CD4-positive, alpha-beta T cell (primary cell): ENCODE measurements at regions not wholly inside any gene's neighbourhood (a gene's known extent, or its start where the extent isn't known, plus 50 kb on each side); places are given as distances from the start of the nearest gene placed in this dataset.

Experiments used
- ATAC-seq: fragments of 200-7000 bp; cut with Tn5 transposase; one replicate; pipeline ENCODE4 v1.10.0; 2022; ENCODE audit warnings: mild to moderate bottlenecking; ENCODE audit not compliant: poor library complexity
- CTCF ChIA-PET: fragments of 350-600 bp; sonication (Branson Sonifier 250); formaldehyde crosslinking; loops from one replicate; lab custom pipeline; 2021; ENCODE audit warnings: antibody characterized with exemption, inconsistent platforms; lab: Charles Lee
- POLR2A ChIA-PET: fragments of 350-600 bp; sonication (Branson Sonifier 250); formaldehyde crosslinking; loops from one replicate; lab custom pipeline; 2021; ENCODE audit warnings: antibody characterized with exemption, inconsistent platforms; lab: Charles Lee
- DNase-seq, 14 experiments: peaks; one replicate each; pipeline ENCODE4 v3.0.0-alpha.2; 2013 to 2020; ENCODE audit warnings: mixed read lengths in 2 of 14
- H3K27ac ChIP-seq, 2 donors: one replicate each; pipeline versions ENCODE4 v1.5.1 to v1.7.0; 2013; ENCODE audit warnings: low read length in 2 of 2, low read depth in 1 of 2, mild to moderate bottlenecking in 1 of 2
- H3K27me3 ChIP-seq, 2 experiments: 1 replicate in 1 of 2; 2 replicates in 1 of 2; pipeline versions ENCODE4 v1.6.1 to v1.7.0; 2013; ENCODE audit warnings: low read length in 2 of 2, control low read depth in 1 of 2, mild to moderate bottlenecking in 1 of 2, moderate library complexity in 1 of 2; ENCODE audit not compliant: insufficient read depth in 2 of 2, control insufficient read depth in 1 of 2
- H3K36me3 ChIP-seq: one replicate; pipeline ENCODE4 v1.6.1; 2013; ENCODE audit warnings: low read length, control low read depth; ENCODE audit not compliant: insufficient read depth
- H3K4me1 ChIP-seq: one replicate; pipeline ENCODE4 v1.6.1; 2013; ENCODE audit warnings: low read length, control low read depth; ENCODE audit not compliant: insufficient read depth
- H3K4me3 ChIP-seq: one replicate; pipeline ENCODE4 v1.5.1; 2013; ENCODE audit warnings: mild to moderate bottlenecking, low read length, moderate library complexity
- H3K9me3 ChIP-seq, 2 experiments: 1 replicate in 1 of 2; 2 replicates in 1 of 2; pipeline versions ENCODE4 v1.6.1 to v1.7.0; 2013; ENCODE audit warnings: low read length in 2 of 2, mild to moderate bottlenecking in 2 of 2, control low read depth in 1 of 2, moderate library complexity in 1 of 2; ENCODE audit not compliant: control insufficient read depth in 1 of 2, insufficient read depth in 1 of 2
- H3K27ac Mint-ChIP-seq: one replicate; pipeline ENCODE4 v1.8.0; 2020; ENCODE audit warnings: mixed read lengths
- H3K27me3 Mint-ChIP-seq: one replicate; pipeline ENCODE4 v1.8.0; 2021; ENCODE audit warnings: mixed read lengths
- H3K36me3 Mint-ChIP-seq: one replicate; pipeline ENCODE4 v1.8.0; 2021; ENCODE audit warnings: low read depth, mixed read lengths
- H3K4me1 Mint-ChIP-seq: one replicate; pipeline ENCODE4 v1.8.0; 2021; ENCODE audit warnings: low read depth, mixed read lengths
- H3K4me3 Mint-ChIP-seq: one replicate; pipeline ENCODE4 v1.8.0; 2020; ENCODE audit warnings: mild to moderate bottlenecking, mixed read lengths
- H3K9me3 Mint-ChIP-seq: one replicate; pipeline ENCODE4 v1.8.0; 2020; ENCODE audit warnings: mixed read lengths
- CTCF ChIP-seq: fragments of 200-600 bp; IDR thresholded peaks from one replicate; pipeline ENCODE4 v1.8.0; 2022; ENCODE audit warnings: antibody characterized with exemption, mild to moderate bottlenecking
- intact Hi-C, 2 experiments: fragments of 100-400 bp; cut with DNase I in 1 of 2; cut with micrococcal nuclease in 1 of 2; formaldehyde crosslinking; loops; one replicate each; pipeline versions ENCODE4 v1.15.1 to v1.9.0; 2023 to 2025; cut with DNase I, micrococcal nuclease

DNA sequence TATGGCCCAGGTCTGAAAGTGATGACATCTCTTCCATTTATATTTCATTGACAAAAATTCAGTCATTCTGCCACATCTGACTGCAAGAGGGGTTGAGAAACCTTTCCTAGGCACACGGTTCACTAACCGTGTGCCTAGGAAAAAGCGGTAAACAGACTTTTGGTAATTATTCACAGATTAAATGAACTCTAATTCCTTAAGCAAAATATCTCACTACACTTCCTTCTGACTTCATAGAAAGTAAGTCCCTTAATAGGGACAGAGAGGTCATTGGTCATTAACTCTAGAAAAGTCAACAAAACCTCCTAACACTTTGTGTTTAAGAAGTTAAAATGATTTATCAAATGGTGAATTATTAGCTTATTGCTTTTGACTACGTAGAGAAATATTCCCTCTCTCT, 205.1 kb downstream of the PDHA2 start:
- H3K4me1 ChIP-seq, result no peaks in the 10 kb centered on the region
- H3K4me3 ChIP-seq, result no peak overlapping the region
- DNase-seq, result no peak
- H3K9me3 ChIP-seq, result no peaks in the 10 kb centered on the region
- no peaks in the 10 kb centered on the region for H3K36me3 ChIP-seq
- Mint-ChIP-seq H3K4me1 (no peaks in the 10 kb centered on the region), H3K27me3 (no peaks in the 10 kb centered on the region), H3K36me3 (no peaks in the 10 kb centered on the region), H3K27ac (no peak overlapping the region), H3K9me3 (peaks cover 3% of the 10 kb centered on the region), H3K4me3 (no peak overlapping the region)
- intact Hi-C loops, result no loop called here
- POLR2A ChIA-PET, result no interaction called here
- no peak for TF ChIP-seq CTCF
- H3K27me3 ChIP-seq, result no peaks in the 10 kb centered on the region
- CTCF ChIA-PET, result no interaction called here
- ATAC-seq, result no peak
- no peak overlapping the region for H3K27ac ChIP-seq

DNA sequence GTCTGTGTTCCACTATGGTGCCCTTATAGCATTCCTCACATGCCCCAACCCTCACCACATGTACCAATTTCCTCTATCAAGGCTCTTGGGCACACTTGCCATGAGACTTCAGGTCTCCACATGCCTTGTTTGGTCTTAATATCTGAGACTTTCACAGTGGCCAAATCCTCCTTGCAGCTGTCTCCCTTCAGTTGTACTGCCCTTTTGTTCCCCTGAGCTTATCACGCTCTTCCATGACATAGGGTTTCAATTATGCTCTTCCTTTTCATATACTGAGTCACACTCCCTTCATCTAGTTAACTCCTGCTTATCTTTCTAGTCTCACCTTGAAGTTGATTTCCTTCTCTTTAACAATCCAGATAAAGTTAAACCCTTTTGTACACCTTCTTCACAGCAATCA, 212.9 kb downstream of the PDHA2 start:
- ATAC-seq, result no peak
- H3K9me3 Mint-ChIP-seq, result peaks cover 3% of the 10 kb centered on the region
- H3K4me3 ChIP-seq, result no peak overlapping the region
- H3K4me1 ChIP-seq, result no peaks in the 10 kb centered on the region
- H3K9me3 ChIP-seq, result peaks cover 0 to 5% of the 10 kb centered on the region in 2 experiments
- H3K27me3 ChIP-seq, result no peaks in the 10 kb centered on the region
- CTCF ChIA-PET, result no interaction called here
- intact Hi-C loops, result no loop called here
- H3K36me3 Mint-ChIP-seq, result no peaks in the 10 kb centered on the region
- H3K27me3 Mint-ChIP-seq, result no peaks in the 10 kb centered on the region
- TF ChIP-seq CTCF, result no peak
- no peak for DNase-seq
- no peak overlapping the region for H3K27ac Mint-ChIP-seq
- H3K36me3 ChIP-seq, result no peaks in the 10 kb centered on the region
- H3K27ac ChIP-seq, result no peak overlapping the region
- no peak overlapping the region for H3K4me3 Mint-ChIP-seq
- no peaks in the 10 kb centered on the region for H3K4me1 Mint-ChIP-seq
- POLR2A ChIA-PET, result no interaction called here

DNA sequence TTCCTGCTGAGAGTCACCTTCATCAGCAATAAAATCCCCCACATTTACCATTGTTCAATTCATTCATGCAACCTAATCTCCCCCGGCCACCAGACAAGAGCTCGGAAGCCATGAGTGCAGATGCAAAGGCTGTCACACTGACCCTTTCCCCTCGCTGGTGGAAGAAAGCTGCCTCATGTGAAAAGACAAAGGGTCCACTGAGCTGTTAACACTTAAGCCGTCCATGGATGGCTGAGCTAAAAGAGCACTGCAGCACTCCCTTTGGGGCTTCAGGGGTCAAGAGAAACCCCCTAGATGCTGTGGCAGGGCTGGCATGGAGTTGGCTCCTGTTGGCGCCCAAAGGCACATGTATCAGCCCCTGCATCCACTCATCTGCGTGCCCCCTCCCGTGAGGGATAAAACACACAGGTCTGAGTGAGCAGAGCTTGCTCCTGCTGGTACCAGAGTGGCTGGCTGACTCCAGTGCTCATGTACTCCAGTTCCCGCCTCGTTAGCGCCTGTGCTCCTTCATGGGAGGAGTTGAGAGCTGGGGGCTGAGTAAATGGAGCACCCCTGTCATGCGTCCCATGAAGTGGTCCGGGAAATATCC, 216.5 kb downstream of the PDHA2 start:
- CTCF ChIA-PET, result no interaction called here
- no peak overlapping the region for H3K27ac ChIP-seq
- intact Hi-C loops, result no loop called here

More for the DNA sequence above, 216.5 kb downstream of the PDHA2 start:
- POLR2A ChIA-PET, result no interaction called here
- Histone ChIP-seq H3K9me3 (peaks cover 0 to 5% of the 10 kb centered on the region in 2 experiments), H3K4me3 (no peak overlapping the region), H3K27me3 (no peaks in the 10 kb centered on the region), H3K4me1 (no peaks in the 10 kb centered on the region), H3K36me3 (no peaks in the 10 kb centered on the region)
- DNase-seq (peak in 1 of 14 experiments; percentile 4), ATAC-seq (no peak)
- H3K9me3 Mint-ChIP-seq, result no peaks in the 10 kb centered on the region
- H3K27ac Mint-ChIP-seq, result no peak overlapping the region
- no peaks in the 10 kb centered on the region for H3K4me1 Mint-ChIP-seq
- no peak overlapping the region for H3K4me3 Mint-ChIP-seq
- no peak for TF ChIP-seq CTCF
- no peaks in the 10 kb centered on the region for H3K36me3 Mint-ChIP-seq
- no peaks in the 10 kb centered on the region for H3K27me3 Mint-ChIP-seq
